Activated naive CD4-positive, alpha-beta T cell treated with anti-CD3 and anti-CD28 coated beads, Interleukin-2, amount 50 U/mL, for 24 hours (primary cell): ENCODE measurements at regions not wholly inside any gene's neighbourhood (a gene's known extent, or its start where the extent isn't known, plus 50 kb on each side); places are given as distances from the start of the nearest gene placed in this dataset.
"Not testable (repeated sequence)": the region's sequence is repeated elsewhere in the genome, so short reads cannot be mapped to it uniquely, and the experiment has no call there.

Experiments
- H3K27ac Mint-ChIP-seq: one replicate; pipeline ENCODE4 v1.8.0; 2021; ENCODE audit warnings: mild to moderate bottlenecking, mixed read lengths
- H3K27me3 Mint-ChIP-seq: one replicate; pipeline ENCODE4 v1.8.0; 2021; ENCODE audit warnings: mixed read lengths
- H3K36me3 Mint-ChIP-seq: one replicate; pipeline ENCODE4 v1.8.0; 2021; ENCODE audit warnings: mixed read lengths
- H3K4me1 Mint-ChIP-seq: one replicate; pipeline ENCODE4 v1.8.0; 2021; ENCODE audit warnings: mixed read lengths
- H3K4me3 Mint-ChIP-seq: one replicate; pipeline ENCODE4 v1.8.0; 2021; ENCODE audit warnings: mild to moderate bottlenecking, mixed read lengths
- H3K9me3 Mint-ChIP-seq: one replicate; pipeline ENCODE4 v1.8.0; 2021; ENCODE audit warnings: mixed read lengths

GRCh38 chr5:126139773-126140172 lies 283.4 kb upstream of the GRAMD2B start:
- H3K4me3 Mint-ChIP-seq, result no peak overlapping the region
- H3K4me1 Mint-ChIP-seq, result no peaks in the 10 kb centered on the region
- H3K9me3 Mint-ChIP-seq, result peaks cover 5% of the 10 kb centered on the region
- H3K27me3 Mint-ChIP-seq, result no peaks in the 10 kb centered on the region
- H3K27ac Mint-ChIP-seq, result no peak overlapping the region
- no peaks in the 10 kb centered on the region for H3K36me3 Mint-ChIP-seq

GRCh38 chr5:126143622-126144021 lies 279.6 kb upstream of the GRAMD2B start:
- Mint-ChIP-seq H3K4me3 (no peak overlapping the region), H3K4me1 (no peaks in the 10 kb centered on the region), H3K36me3 (no peaks in the 10 kb centered on the region), H3K27me3 (no peaks in the 10 kb centered on the region), H3K27ac (no peak overlapping the region), H3K9me3 (peaks cover 13% of the 10 kb centered on the region)

- not testable (repeated sequence) for H3K4me3 Mint-ChIP-seq, H3K4me1 Mint-ChIP-seq, H3K36me3 Mint-ChIP-seq, H3K9me3 Mint-ChIP-seq, H3K27ac Mint-ChIP-seq, H3K27me3 Mint-ChIP-seq
Observed at GRCh38 chr5:126150319-126150718, 272.9 kb upstream of the GRAMD2B start.

- peaks cover 17% of the 10 kb centered on the region for H3K9me3 Mint-ChIP-seq
- not testable (repeated sequence) for H3K36me3 Mint-ChIP-seq, H3K27me3 Mint-ChIP-seq, H3K4me1 Mint-ChIP-seq, H3K27ac Mint-ChIP-seq, H3K4me3 Mint-ChIP-seq
Observed at GRCh38 chr5:126155298-126155697, 267.9 kb upstream of the GRAMD2B start.

- Mint-ChIP-seq H3K9me3 (peaks cover 12% of the 10 kb centered on the region), H3K4me3 (no peak overlapping the region), H3K27me3 (no peaks in the 10 kb centered on the region), H3K27ac (no peak overlapping the region), H3K4me1 (no peaks in the 10 kb centered on the region), H3K36me3 (peaks cover 3% of the 10 kb centered on the region)
Observed at GRCh38 chr5:126166368-126166767, 256.8 kb upstream of the GRAMD2B start.

- Mint-ChIP-seq H3K27ac (no peak overlapping the region), H3K9me3 (peaks cover 18% of the 10 kb centered on the region), H3K36me3 (peaks cover 3% of the 10 kb centered on the region), H3K4me1 (no peaks in the 10 kb centered on the region), H3K4me3 (no peak overlapping the region), H3K27me3 (no peaks in the 10 kb centered on the region)
Observed at GRCh38 chr5:126168785-126169184, 254.4 kb upstream of the GRAMD2B start.

- peaks cover 3% of the 10 kb centered on the region for H3K36me3 Mint-ChIP-seq
- H3K4me1 Mint-ChIP-seq, result no peaks in the 10 kb centered on the region
- no peak overlapping the region for H3K4me3 Mint-ChIP-seq
- H3K27ac Mint-ChIP-seq, result no peak overlapping the region
- peaks cover 20% of the 10 kb centered on the region for H3K9me3 Mint-ChIP-seq
- no peaks in the 10 kb centered on the region for H3K27me3 Mint-ChIP-seq
Observed at GRCh38 chr5:126171916-126172315, 251.3 kb upstream of the GRAMD2B start.

- Mint-ChIP-seq H3K36me3 (peaks cover 3% of the 10 kb centered on the region), H3K9me3 (peaks cover 20% of the 10 kb centered on the region), H3K27ac (no peak overlapping the region), H3K4me1 (no peaks in the 10 kb centered on the region), H3K27me3 (no peaks in the 10 kb centered on the region), H3K4me3 (no peak overlapping the region)
Observed at GRCh38 chr5:126172812-126173211, 250.4 kb upstream of the GRAMD2B start.

GRCh38 chr5:126178521-126178920 lies 244.7 kb upstream of the GRAMD2B start:
- H3K36me3 Mint-ChIP-seq, result no peaks in the 10 kb centered on the region
- H3K4me1 Mint-ChIP-seq, result no peaks in the 10 kb centered on the region
- H3K27me3 Mint-ChIP-seq, result no peaks in the 10 kb centered on the region
- H3K9me3 Mint-ChIP-seq, result peaks cover 14% of the 10 kb centered on the region
- no peak overlapping the region for H3K27ac Mint-ChIP-seq
- no peak overlapping the region for H3K4me3 Mint-ChIP-seq

- Mint-ChIP-seq H3K4me3 (no peak overlapping the region), H3K9me3 (peaks cover 5% of the 10 kb centered on the region), H3K36me3 (no peaks in the 10 kb centered on the region), H3K4me1 (no peaks in the 10 kb centered on the region), H3K27me3 (no peaks in the 10 kb centered on the region), H3K27ac (no peak overlapping the region)
Observed at GRCh38 chr5:126182971-126183695, 240.1 kb upstream of the GRAMD2B start.

- peaks cover 5% of the 10 kb centered on the region for H3K9me3 Mint-ChIP-seq
- no peaks in the 10 kb centered on the region for H3K27me3 Mint-ChIP-seq
- H3K36me3 Mint-ChIP-seq, result no peaks in the 10 kb centered on the region
- H3K27ac Mint-ChIP-seq, result no peak overlapping the region
- no peaks in the 10 kb centered on the region for H3K4me1 Mint-ChIP-seq
- no peak overlapping the region for H3K4me3 Mint-ChIP-seq
Observed at GRCh38 chr5:126184474-126184873, 238.7 kb upstream of the GRAMD2B start.

GRCh38 chr5:126186210-126186609 lies 237.0 kb upstream of the GRAMD2B start:
- Mint-ChIP-seq H3K27me3 (no peaks in the 10 kb centered on the region), H3K4me3 (no peak overlapping the region), H3K36me3 (no peaks in the 10 kb centered on the region), H3K4me1 (no peaks in the 10 kb centered on the region), H3K9me3 (peaks cover 5% of the 10 kb centered on the region), H3K27ac (no peak overlapping the region)

GRCh38 chr5:126188804-126189203 lies 234.4 kb upstream of the GRAMD2B start:
- Mint-ChIP-seq H3K36me3 (no peaks in the 10 kb centered on the region), H3K27ac (no peak overlapping the region), H3K9me3 (no peaks in the 10 kb centered on the region), H3K4me3 (no peak overlapping the region), H3K27me3 (no peaks in the 10 kb centered on the region), H3K4me1 (no peaks in the 10 kb centered on the region)

- no peaks in the 10 kb centered on the region for H3K27me3 Mint-ChIP-seq
- H3K9me3 Mint-ChIP-seq, result no peaks in the 10 kb centered on the region
- H3K27ac Mint-ChIP-seq, result no peak overlapping the region
Observed at GRCh38 chr5:126189231-126189630, 234.0 kb upstream of the GRAMD2B start.

GRCh38 chr5:126189862-126190261 lies 233.3 kb upstream of the GRAMD2B start:
- no peaks in the 10 kb centered on the region for H3K4me1 Mint-ChIP-seq
- H3K36me3 Mint-ChIP-seq, result no peaks in the 10 kb centered on the region
- no peaks in the 10 kb centered on the region for H3K27me3 Mint-ChIP-seq
- no peak overlapping the region for H3K27ac Mint-ChIP-seq
- no peak overlapping the region for H3K4me3 Mint-ChIP-seq
- no peaks in the 10 kb centered on the region for H3K9me3 Mint-ChIP-seq

More at GRCh38 chr5:126189231-126189630, 234.0 kb upstream of the GRAMD2B start:
- Mint-ChIP-seq H3K4me3 (no peak overlapping the region), H3K4me1 (no peaks in the 10 kb centered on the region), H3K36me3 (no peaks in the 10 kb centered on the region)

- H3K4me3 Mint-ChIP-seq, result no peak overlapping the region
- no peaks in the 10 kb centered on the region for H3K9me3 Mint-ChIP-seq
- H3K36me3 Mint-ChIP-seq, result no peaks in the 10 kb centered on the region
- H3K27ac Mint-ChIP-seq, result no peak overlapping the region
- no peaks in the 10 kb centered on the region for H3K27me3 Mint-ChIP-seq
- H3K4me1 Mint-ChIP-seq, result no peaks in the 10 kb centered on the region
Observed at GRCh38 chr5:126192226-126192625, 231.0 kb upstream of the GRAMD2B start.
